ENCODE measurements at regions not wholly inside any gene's neighbourhood (a gene's known extent, or its start where the extent isn't known, plus 50 kb on each side); places are given as distances from the start of the nearest gene placed in this dataset.
A peak's percentile ranks its signal among the peaks of the same experiment; 100 is the strongest.

DNA sequence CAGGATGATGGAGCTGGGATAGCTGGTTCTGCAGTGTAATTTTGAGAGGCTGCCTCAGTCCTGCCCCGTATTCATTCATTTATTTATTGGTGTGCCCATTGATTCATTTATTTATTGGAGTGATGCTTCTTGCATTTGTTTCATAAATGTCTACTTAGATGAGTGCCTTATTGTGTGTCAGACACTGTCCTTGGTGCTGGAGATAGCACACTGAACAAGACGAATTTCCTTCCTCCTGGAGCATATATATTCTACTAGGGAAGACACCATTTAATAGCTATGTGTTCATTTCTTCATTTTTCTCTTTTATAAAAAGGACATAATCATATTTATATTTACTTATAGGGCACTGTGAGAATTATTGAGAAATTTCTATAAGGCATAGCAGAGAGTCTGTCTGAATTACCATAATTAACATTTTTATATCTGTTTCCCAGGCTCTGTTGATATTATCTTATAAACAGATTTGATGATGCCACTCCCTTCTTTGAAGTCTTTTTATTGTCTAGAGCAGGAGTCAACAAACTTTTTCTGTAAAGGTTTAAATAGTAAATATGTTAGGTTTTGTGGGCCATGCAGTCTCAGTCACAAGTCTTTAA is 433.9 kb upstream of the ZNF608 start:
- POLR2A ChIA-PET = no interaction called here
- TF ChIP-seq MIER2 (CRISPR knock-in tag; IDR thresholded peaks at IDR 0.05) (0 out of 2 replicates have a peak, but pooled peaks have one; percentile 33), TAF1 (CRISPR knock-in tag; IDR thresholded peaks at IDR 0.05) (no peak), ZNF546 (CRISPR knock-in tag; conservative IDR thresholded peaks at IDR 0.05) (no peak)
- TF ChIP-seq, protein P1, sequence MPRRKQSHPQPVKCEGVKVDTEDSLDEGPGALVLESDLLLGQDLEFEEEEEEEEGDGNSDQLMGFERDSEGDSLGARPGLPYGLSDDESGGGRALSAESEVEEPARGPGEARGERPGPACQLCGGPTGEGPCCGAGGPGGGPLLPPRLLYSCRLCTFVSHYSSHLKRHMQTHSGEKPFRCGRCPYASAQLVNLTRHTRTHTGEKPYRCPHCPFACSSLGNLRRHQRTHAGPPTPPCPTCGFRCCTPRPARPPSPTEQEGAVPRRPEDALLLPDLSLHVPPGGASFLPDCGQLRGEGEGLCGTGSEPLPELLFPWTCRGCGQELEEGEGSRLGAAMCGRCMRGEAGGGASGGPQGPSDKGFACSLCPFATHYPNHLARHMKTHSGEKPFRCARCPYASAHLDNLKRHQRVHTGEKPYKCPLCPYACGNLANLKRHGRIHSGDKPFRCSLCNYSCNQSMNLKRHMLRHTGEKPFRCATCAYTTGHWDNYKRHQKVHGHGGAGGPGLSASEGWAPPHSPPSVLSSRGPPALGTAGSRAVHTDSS (CRISPR knock-in tag; conservative IDR thresholded peaks at IDR 0.05) = no peak
- TF ChIP-seq, protein P2, sequence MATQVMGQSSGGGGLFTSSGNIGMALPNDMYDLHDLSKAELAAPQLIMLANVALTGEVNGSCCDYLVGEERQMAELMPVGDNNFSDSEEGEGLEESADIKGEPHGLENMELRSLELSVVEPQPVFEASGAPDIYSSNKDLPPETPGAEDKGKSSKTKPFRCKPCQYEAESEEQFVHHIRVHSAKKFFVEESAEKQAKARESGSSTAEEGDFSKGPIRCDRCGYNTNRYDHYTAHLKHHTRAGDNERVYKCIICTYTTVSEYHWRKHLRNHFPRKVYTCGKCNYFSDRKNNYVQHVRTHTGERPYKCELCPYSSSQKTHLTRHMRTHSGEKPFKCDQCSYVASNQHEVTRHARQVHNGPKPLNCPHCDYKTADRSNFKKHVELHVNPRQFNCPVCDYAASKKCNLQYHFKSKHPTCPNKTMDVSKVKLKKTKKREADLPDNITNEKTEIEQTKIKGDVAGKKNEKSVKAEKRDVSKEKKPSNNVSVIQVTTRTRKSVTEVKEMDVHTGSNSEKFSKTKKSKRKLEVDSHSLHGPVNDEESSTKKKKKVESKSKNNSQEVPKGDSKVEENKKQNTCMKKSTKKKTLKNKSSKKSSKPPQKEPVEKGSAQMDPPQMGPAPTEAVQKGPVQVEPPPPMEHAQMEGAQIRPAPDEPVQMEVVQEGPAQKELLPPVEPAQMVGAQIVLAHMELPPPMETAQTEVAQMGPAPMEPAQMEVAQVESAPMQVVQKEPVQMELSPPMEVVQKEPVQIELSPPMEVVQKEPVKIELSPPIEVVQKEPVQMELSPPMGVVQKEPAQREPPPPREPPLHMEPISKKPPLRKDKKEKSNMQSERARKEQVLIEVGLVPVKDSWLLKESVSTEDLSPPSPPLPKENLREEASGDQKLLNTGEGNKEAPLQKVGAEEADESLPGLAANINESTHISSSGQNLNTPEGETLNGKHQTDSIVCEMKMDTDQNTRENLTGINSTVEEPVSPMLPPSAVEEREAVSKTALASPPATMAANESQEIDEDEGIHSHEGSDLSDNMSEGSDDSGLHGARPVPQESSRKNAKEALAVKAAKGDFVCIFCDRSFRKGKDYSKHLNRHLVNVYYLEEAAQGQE (IDR thresholded peaks at IDR 0.05; ENCODE audit: borderline replicate concordance in 1 of 2, low read depth in 1 of 2, low read length in 2 of 2) = peak in 1 of 2 experiments; percentile 85; a peak in 3 of 4 replicates
- no peaks in the 10 kb centered on the region for H3K27me3 ChIP-seq (ENCODE audit: control insufficient read depth in 1 of 2, insufficient read depth in 2 of 2, low read length in 2 of 2)
- DNase-seq (ENCODE audit: low spot score) (no peak), FAIRE-seq (no peak), ATAC-seq (no peak)
- H3K9ac ChIP-seq (ENCODE audit: insufficient read depth, low read depth, low read length) = no peak overlapping the region
- H3K4me3 ChIP-seq (replicated peaks in 1 of 3; ENCODE audit: insufficient read depth in 1 of 3, low read depth in 2 of 3, low read length in 3 of 3) = no peak overlapping the region
- no TSS peak for BruUV-seq (replicated peaks)
- intact Hi-C loops (cut with micrococcal nuclease; ENCODE audit: unreplicated experiment) (no loop called here), in situ Hi-C loops (cut with HindIII; ENCODE audit: extremely low pct_ligation_motif_present, low pct_unique_long_range_greater_than_20kb) (no loop called here)
- H3K36me3 ChIP-seq (replicated peaks in 1 of 2; ENCODE audit: control insufficient read depth in 1 of 2, insufficient read depth in 2 of 2, low read length in 2 of 2) = no peaks in the 10 kb centered on the region
- WGBS (ENCODE audit: low lambda C conversion rate) = 0% methylated on average over 2 of the region's 2 CpGs
- CTCF ChIA-PET (ENCODE audit: low intra/inter-chr PET ratio, low total read pairs) = no interaction called here
- no peak overlapping the region for H3K27ac ChIP-seq (ENCODE audit: extremely low read length, insufficient read depth, low read length)
- H2AFZ ChIP-seq (ENCODE audit: low read length) = no peak overlapping the region
- no peaks in the 10 kb centered on the region for H3K4me1 ChIP-seq (ENCODE audit: insufficient read depth, low read length)
- H4K20me1 ChIP-seq (ENCODE audit: insufficient read depth, low read length) = no peaks in the 10 kb centered on the region
- no peak overlapping the region for H3K4me2 ChIP-seq (ENCODE audit: low read depth, low read length)
- peaks cover 13% of the 10 kb centered on the region for H3K9me3 ChIP-seq (ENCODE audit: low read length)
- no peaks in the 10 kb centered on the region for H3K79me2 ChIP-seq (ENCODE audit: insufficient read depth, low read length)

Measured in HepG2 (cell line).